Heart left ventricle (tissue), 13 donors: ENCODE measurements at regions not wholly inside any gene's neighbourhood (a gene's known extent, or its start where the extent isn't known, plus 50 kb on each side); places are given as distances from the start of the nearest gene placed in this dataset.

ENCODE experiments used
- POLR2A ChIP-seq, 2 donors: fragments of 450-650 bp; IDR thresholded peaks; one replicate each; pipeline ENCODE4 v1.6.1; 2017; ENCODE audit warnings: antibody characterized with exemption in 2 of 2, mild to moderate bottlenecking in 2 of 2, moderate library complexity in 2 of 2
- TF ChIP-seq, protein P1 (sequence below), 12 donors: fragments of 200-600 bp; sonication (generic) in 4 of 12; IDR thresholded peaks; one replicate each; pipeline versions ENCODE4 v1.5.0 to v1.8.0; 2018 to 2022; ENCODE audit warnings: antibody characterized with exemption in 12 of 12, mild to moderate bottlenecking in 5 of 12
- donor health status: ischemic (EF 13 %, LVEDD 7.1; RV severe dilation, severe dysfunction).
- donor health status: DM: no; HTN: yes; CAD: no.
- donor health status: DM: no; HTN: no; CAD: no.
- donor health status: ischemic (EF 25% LVEDD 6.9; RV normal size, moderate dysfunction).
- donor health status: ischemic (EF 25% LVEDD 5.7; RV mildly dilated, moderate dysfunction).
- donor health status: ischemic (EF 35%, LVEDD 5.7; RV mildly dilated, moderate dysfunction).
- donor health status: nonischemic (EF 11% LVEDD 7.7; RV severe dilation, severe dysfunction).
- donor health status: DM: yes; HTN: yes; CAD: no.
- donor health status: PGD.
- donor health status: ischemic (EF 29% LVEDD 5.4; RV normal size, mild dysfunction).
- donor health status: nonischemic (EF 23%, LVEDD 6.1; RV moderate dilation, normal function).

DNA sequence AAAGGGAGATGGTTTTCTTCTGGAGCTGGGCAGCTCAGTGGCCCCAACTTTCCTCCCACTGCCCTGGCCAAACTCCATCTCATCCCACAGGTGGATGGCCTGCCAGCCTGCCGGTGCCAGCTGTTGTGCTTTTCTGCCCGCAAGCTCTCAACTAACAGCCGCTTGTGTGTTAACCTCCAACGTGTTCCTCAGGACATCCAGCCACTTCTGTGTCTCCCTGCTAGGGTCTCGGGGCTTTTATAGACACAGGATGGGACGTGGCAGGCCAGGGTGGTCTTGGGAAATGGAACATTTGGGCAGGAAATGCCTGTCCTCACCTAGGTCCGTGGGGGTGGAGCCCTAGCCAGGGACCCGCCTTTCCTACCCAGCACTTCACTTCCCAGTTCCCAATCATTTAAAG is 171.1 kb upstream of the RGS17 start:
- TF ChIP-seq, protein P1, sequence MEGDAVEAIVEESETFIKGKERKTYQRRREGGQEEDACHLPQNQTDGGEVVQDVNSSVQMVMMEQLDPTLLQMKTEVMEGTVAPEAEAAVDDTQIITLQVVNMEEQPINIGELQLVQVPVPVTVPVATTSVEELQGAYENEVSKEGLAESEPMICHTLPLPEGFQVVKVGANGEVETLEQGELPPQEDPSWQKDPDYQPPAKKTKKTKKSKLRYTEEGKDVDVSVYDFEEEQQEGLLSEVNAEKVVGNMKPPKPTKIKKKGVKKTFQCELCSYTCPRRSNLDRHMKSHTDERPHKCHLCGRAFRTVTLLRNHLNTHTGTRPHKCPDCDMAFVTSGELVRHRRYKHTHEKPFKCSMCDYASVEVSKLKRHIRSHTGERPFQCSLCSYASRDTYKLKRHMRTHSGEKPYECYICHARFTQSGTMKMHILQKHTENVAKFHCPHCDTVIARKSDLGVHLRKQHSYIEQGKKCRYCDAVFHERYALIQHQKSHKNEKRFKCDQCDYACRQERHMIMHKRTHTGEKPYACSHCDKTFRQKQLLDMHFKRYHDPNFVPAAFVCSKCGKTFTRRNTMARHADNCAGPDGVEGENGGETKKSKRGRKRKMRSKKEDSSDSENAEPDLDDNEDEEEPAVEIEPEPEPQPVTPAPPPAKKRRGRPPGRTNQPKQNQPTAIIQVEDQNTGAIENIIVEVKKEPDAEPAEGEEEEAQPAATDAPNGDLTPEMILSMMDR (IDR thresholded peaks at IDR 0.05): no peak
- no peak for TF ChIP-seq POLR2A (IDR thresholded peaks at IDR 0.05)
